ENCODE measurements at regions not wholly inside any gene's neighbourhood (a gene's known extent, or its start where the extent isn't known, plus 50 kb on each side); places are given as distances from the start of the nearest gene placed in this dataset.

DNA sequence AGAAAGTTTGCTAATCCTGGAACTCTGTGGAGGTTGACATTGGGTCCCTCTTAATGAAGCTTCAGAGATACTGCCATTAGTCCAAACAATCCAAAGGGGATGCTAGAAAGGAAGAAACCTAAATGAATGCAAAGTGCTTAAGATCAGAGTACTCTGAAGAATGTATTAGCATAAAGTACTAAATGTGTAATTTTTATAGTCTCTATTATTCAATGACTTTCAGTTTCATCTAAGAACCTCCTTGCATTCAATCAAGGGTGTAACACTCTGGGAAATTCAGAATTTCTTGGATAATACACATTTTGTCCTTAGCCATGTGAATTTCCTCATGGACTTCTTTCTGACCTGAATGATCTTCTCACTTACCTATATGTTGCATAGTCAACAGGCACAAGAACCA is 1078.5 kb upstream of the ADGRL4 start:
- DNase-seq: no peak

DNA sequence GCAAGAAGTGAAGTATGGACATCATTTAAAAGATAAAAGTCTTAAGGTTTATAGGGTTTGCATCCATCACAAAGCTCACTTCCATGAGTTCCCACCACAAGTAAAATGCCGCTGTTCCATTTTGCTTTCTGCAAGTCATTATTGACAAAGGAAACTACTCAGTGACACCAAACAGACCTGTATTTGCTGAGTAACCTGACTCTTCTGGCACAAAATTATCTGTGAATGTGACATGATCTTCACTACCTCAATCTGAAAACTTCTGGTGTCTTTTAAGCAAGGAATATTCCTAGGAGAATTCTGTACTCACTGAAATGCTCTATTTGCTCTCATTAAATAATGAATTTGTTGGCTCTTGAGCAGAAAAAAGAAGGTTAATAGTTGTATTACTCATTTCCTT is 1077.4 kb upstream of the ADGRL4 start:
- DNase-seq: no peak

DNA sequence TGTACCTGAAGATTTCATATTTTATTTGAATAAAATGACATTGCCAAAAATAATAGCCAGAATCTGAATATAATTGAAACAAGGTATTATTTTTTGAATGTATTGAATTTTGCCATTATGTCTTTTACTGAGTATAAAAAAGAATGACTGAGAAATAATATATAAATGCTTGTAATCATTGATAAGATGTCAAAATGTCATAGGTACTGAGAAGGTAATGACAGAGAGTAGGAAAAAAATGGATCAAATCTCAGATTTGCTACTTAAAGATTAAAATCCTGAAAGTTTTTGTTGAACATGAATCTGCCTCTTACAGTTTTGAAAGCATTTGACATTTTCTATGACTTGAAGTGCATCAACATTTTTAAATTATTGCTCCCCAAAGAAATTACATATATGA is 1069.9 kb upstream of the ADGRL4 start:
- no peak for DNase-seq

DNA sequence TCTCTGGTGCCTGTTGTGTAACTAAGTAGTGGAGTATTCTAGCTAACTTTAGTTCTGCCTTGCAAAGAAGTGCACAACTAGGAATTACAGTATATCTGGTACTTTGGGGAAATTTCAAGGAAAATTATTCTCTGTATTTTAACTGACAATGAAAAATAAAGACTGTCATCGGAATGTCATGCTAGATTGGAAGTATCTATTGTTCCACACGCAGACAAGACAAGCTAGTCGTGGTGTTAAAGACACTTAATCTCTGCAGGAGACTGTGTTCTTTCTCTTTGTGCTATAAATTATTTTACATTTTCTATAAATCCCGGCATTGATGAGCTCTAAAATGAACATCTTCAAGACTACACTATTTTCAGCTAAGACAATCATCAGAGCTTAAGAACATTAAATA is 1068.8 kb upstream of the ADGRL4 start:
- no peak for DNase-seq

DNA sequence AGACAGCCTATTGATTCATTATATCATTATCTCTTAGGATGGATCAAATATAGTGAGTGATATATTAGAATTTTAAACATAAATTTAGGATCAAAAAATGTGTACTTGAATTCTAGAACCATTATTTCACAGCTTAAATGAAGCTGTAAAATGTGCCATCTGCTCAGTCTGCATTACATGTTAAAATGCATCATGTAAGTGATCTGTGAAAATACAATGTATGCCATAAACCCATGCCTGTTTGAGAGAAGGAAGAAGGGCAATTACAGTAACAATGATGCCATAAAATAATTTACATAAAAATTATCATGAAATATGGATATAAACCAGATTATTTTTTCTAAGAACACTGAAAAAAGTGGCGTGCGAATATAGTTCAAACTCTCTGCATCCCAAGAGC is 1066.0 kb upstream of the ADGRL4 start:
- DNase-seq: no peak

DNA sequence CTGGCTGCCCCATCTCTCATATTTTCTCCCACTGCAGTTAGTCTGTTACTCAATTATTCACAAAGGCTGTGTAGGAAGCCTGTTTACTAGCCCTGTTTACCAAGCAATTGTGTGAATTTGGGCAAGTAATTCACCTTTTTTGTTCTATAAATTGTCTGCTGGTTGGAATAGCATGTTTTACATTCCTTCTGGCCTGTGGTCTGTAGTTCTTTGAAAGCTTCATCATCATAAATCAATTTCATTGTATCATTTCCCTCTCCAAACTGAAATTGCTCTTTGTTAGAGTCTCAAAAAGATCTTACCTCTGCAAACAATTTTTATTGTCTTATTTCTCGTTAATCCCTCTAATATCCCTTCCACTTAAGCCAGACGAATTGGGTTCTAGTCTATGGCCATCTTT is 1059.5 kb upstream of the ADGRL4 start:
- DNase-seq: no peak

DNA sequence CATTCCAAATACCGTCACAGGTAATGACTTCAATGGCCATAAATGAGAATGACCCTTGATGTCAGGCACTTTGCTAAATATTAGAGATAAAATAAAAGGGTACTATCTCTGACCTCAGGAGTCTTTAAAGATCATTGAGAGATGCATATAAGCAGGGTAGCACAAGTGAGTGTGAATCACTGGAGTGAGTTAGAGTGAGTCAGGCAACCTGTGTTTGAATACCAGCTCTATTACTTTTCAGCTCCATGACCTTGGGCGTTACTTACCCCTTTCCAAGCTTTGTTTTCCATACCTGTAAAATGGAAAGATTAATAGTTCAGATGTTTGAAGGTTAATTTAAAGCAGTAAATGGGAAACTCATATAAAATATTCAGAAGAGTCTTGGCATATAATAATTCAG is 1058.0 kb upstream of the ADGRL4 start:
- DNase-seq: no peak

DNA sequence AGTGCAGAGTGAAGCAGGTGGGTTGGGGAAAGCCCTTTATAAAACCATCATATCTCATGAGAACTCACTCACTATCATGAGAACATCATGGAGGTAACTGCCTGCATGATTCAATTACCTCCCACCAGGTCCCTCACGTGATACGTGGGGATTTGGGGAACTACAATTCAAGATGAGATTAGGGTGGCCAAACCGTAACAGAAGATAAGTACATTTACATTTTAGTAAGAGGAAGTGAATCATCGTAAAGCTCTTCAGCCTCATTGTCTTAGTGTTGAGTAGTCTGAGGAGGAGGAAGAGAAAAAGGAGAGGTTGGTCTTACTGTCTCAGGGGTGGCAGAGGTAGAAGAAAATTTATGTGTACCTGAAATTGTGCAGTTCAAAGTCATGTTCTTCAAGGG is 1053.4 kb upstream of the ADGRL4 start:
- no peak for DNase-seq

DNA sequence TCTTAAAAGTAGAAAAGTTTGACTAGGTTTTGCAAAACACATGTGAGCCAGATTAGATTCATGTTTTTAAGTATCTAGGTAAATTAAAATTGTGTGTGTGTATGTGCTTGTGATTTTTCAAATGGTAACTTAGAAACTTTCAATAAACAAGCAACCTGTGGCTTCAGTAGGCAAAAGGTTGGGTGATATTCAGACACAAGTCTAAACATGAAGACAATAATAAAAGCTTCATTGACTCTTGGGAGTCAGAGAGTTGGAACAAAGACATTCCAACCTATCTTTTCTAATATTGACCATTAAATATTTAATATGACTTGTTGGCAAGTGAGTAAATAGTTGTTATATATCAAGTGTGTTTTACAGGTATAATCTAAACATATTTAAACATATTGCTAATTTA is 1049.6 kb upstream of the ADGRL4 start:
- DNase-seq: no peak

DNA sequence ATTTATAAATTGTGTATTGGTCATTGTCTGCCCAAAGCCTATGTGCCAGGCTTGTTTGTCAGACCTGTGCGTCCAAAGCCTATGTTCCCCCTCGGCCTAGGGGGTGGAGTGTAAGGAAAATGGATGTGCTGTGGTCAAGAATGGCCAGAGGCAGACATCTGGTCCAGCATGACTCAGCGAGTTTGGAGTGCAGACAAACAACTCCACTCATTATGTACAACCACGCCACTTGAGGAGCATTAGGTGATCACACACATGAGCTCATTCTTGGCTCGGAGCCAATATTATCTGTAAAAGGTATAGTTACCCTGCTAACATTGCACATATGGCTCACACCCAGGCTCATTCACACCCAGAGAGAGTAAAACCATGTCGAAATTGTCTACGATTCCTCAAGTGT is 1047.6 kb upstream of the ADGRL4 start:
- no peak for DNase-seq

DNA sequence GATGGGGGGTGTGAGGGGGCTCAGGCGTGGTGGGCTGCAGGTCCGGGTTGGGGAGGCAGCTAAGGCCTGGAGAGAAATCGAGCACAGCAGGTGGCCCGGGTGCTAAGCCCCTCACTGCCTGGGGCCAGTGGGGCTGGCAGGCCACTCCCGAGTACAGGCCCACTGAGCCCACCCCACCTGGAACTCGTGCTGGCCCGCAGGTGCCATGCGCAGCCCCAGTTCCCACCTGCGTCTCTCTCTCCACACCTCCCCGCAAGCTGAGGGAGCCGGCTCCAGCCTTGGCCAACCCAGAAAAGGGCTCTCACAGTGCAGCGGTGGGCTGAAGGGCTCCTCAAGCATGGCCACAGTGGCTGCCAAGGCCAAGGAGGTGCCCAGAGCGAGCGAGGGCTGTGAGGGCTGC is 1047.1 kb upstream of the ADGRL4 start:
- no peak for DNase-seq

DNA sequence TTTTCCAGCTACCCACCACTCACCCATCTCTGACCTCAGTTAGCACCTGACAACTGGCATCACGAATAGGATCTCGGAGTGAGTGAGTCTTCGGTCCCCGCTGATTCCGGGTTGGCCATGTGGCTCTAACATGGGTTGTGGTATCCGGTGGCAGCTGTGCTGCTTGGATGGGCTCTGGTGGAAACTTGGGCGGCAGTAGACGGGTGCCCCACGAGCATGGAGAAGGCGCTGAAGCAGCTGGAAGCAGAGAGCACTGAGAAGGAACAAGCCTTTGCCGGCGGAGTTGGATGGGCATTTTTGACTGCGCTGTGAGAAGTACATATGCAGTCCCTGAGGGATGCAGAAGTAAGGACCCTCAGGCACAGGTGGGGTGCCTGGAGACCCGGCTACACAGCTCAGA is 1044.0 kb upstream of the ADGRL4 start:
- no peak for DNase-seq

DNA sequence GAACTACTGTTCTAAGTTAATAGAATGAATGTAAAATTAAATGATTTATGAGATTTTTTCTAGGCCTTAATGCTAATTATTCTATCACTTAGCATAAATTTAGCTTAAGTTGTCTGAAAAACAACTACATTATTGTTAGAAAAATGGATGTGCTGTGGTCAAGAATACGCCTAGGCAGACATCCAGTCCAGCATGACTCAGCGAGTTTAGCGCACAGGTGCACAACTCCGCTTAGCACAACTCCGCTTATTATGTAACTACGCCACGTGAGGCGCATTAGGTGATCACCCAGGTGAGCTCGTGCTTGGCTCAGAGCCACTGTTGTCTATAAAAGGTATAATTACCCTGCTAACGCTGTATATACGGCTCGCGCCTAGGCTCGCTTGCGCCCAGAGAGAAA is 1043.6 kb upstream of the ADGRL4 start:
- no peak for DNase-seq

DNA sequence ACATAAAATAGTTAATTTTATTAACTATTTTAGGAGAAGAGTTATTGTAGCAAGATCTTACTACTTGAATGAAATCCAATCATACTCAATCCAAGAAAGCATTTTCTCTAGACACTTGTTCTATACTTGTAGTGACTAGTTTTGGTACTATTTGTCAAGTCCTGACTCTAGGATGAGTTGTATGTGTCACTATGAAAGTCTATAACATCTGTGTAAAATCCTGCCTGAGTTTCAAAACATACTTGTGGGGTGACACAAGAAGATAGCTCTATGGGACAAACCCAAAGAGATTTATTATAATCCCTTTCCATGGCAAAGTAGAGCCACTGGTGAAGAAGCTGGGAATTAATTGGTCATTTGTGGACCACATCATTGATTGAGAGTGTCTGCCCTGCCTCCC is 1042.2 kb upstream of the ADGRL4 start:
- DNase-seq: no peak

DNA sequence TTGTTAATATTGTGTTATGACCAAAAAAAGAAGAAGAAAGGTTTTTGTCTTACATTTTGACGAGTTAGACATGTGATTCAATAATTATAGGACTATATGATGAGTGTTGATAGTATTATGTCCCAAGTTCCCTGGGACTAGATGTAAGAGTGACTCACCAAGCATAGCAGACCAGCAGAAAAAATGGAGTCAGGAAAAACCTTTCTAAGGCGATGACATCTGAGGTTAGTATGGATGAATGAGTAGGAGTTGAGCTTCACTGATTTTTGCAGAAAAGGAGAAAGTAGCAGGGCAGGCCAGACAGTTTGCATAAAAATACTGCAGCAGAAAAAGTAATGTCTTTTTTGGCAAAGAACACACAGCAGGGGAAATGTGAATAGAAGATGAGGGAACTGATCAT is 1041.3 kb upstream of the ADGRL4 start:
- no peak for DNase-seq

DNA sequence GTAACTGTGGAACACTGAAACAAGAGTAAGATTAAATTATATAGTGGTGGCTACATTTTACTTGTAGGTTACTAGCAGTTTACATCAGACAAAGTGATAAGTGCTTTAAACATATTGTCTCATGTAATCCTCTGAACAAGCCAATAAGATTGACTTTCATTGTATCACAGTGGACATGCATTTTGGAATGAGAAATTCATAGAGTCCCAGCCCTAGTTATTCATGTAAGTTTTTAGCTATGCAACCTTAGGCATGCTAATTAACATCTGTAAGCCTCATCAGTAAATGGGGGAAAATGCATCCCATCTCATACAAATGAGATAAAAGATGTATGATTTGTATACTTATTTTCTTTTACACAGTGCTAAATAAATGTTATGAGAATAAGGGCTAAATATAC is 1038.1 kb upstream of the ADGRL4 start:
- no peak for DNase-seq

DNA sequence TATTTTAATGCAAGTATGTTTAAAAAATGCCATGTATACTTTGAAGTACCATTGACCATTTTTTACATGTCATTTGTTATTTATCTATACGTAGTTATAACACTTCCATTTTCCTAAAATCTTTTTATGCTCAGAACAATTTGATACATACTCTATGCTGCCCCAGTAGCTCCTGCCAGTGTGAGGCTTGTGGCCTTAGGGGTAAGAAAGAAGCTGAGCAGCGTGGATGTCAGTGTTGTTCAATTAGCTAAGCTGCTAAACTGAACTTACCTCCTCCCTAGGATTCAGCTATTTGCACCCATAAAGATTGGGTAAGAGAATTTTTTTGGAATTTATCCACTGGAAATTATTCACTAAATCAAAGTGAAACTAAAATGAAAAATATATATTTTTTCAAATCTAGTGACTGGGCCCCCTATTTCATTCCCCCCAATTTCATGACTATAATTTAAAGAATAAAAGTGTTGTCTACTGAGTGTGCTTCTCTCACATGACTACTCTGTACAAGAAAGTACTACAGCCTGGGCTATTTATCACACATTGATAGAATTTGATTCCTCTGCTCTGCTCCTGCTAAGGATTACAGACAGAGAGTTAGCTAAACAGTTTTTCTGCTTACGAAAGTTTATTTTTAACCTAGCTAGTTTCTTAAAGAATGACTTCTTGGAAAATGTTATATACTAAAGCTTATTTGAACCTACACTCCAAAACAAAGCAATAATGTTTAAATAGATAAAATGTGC is 1030.3 kb upstream of the ADGRL4 start:
- DNase-seq: no peak

DNA sequence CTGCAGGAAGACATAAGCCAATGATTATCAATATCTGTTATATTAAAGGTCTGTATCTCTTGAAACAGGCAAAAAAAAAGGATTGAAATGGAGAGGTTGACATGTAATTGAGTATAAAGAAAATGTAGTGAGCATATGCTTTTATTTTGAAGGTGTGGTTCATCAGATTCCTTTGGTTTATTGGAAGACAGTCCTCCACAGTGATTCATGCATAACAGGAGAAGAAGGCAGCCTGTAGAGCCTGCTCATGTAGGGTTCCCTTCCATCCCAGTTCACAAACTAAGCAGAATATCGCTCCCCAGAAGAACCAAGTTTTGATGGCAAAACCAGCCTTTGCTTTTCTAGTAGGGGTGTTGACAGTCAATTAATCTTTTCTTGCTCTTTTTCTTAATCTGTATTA is 1016.8 kb upstream of the ADGRL4 start:
- no peak for DNase-seq

DNA sequence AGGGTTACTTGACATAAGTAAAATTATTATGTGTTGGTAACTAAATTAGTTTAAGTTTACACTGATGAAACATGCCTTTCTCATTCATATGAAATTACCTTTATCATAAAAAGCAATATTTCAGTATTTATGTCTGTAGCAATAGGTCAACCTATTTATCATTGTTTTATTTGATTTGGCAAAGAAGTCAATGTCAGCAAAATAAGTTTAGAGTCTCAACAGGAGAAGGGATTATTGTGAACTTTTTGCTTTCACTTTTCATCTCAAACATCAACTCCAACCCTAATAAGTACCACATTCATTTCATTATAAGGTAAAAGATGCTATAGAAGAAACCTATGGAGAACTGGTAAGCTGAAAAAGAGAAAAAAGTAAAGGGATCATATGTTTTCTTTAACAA is 1015.4 kb upstream of the ADGRL4 start:
- no peak for DNase-seq

DNA sequence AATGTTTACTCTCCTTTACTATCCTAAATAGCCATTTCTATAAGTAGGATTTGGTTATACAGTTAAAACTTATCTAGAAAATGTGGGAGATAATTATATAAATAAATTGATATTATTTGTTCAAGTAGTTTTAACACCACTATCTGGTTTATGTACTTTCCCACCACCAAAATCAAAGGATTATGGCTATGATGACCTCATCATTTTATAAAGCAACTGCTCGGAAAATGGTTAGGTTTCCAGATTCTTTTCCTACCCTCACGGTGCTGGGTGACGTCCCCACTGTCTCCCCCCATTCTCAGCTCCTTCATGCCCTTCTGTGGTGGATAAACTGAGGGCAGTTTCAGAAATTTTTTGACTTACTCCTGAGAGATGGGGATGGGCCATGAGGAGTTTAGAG is 1011.8 kb upstream of the ADGRL4 start:
- no peak for DNase-seq

DNA sequence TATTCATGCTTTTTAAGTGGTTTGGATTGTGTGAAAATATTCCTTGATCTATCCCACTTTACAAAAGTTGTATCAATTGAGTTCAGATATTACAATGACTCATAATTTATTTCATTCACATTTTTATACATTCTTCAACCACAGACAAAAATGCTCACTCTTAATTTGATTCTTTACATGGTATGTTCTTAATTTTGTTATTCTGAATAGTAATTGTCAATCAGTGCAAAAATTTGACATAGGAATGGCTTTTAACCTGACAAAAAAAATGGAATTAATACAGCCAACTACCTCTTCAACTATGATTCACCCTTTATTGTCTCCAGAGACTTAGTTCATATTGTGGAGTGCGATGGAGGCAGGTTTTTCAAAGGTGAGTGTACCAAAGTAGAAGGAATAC is 1002.4 kb upstream of the ADGRL4 start:
- no peak for DNase-seq

DNA sequence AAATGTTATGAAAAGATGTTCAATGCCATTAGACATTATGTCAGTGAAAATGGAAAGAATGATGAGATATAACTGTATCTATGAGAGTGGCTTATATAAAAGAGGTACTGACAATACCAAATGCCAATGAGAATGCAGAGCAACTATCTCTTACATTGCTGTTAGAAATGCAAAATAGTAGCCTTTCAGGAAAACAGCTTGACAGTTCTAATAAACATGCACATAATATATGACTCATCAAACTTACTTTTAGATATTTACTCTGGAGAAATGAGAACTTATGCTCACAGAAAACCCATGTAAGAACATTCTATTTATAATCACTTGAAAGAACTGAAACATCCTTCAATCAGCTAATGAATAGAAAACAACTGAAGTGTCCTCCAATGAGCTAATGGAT is 996.7 kb upstream of the ADGRL4 start:
- DNase-seq: no peak

DNA sequence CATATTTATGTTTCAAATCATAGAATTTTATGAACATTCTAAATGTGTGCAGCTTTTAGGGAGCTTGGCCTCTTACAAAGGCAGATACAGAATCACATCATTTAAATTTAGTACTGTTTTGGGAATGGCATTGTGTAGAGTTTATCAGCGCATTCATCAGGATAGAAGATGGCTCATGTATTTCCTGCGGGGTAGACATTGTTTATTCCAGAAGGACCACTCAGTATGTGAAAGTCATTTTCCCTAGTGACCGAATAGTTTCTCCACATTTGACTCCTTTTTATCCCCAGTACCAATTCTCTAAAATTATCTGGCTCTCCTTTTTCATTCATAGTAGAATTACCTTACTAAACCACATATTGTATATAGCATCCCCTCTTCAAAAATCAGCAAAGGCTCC is 981.9 kb upstream of the ADGRL4 start:
- no peak for DNase-seq

DNA sequence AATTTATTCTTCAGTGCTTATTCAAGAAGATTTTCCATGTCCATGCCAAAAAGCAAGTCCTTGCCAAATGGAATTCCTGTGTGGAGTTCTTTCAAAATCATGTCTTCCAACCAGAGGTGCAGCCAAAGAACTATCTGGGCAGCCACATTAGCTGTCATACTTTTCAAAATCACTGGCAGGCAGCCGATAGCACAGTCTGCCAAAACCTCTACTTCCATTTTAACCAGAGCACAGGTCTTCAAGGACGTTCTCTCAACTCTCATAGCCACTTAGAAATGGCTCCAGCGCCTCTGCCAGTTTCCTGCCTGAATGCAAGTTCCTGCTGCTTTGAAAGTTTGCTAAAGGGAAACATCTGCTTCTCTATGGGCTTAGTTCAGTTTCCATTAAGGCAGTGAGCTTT is 975.7 kb upstream of the ADGRL4 start:
- no peak for DNase-seq

DNA sequence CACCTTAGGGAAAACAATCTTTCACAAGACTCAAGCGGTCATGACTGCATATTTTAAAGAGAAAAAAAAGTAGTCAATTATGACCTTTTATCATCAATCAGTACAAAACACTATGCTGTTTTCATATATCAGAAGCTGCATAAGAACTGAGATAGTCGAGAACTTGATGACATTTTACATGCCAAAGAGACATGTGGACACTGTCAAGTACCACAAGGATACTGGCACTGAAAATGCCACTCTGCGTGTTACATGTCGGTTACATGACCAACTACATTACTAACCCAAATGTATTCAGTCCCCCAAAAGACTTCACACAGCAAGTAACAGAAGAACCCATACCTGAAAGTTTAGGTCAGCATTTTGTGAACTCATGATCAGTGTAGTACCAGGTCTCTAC is 975.0 kb upstream of the ADGRL4 start:
- no peak for DNase-seq

DNA sequence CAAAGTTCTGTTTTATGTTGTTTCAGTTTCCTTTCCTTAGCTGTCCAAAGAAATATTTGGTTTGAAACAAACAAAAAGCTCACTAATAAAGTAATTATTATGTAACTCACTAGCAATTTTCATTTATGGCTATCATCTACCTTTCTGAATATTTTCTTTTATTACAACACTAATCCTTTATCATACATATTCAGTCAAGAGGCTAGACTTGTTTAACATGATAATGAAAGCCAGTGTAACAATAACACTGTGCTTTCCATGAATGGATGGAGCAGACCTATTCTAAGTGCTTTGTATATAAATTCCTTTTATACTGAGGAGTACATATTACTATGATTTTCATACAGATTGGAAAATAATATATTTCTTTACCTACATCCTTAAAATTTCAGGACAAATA is 972.8 kb upstream of the ADGRL4 start:
- no peak for DNase-seq

All from retina (tissue), 1 donor.